AG04450 (cell line): ENCODE measurements at regions not wholly inside any gene's neighbourhood (a gene's known extent, or its start where the extent isn't known, plus 50 kb on each side); places are given as distances from the start of the nearest gene placed in this dataset.

Experiments used
- CTCF ChIA-PET: fragments of 300-600, 350-600 bp; formaldehyde crosslinking; extraction: SDS; loops from one replicate; lab custom pipeline; 2022; ENCODE audit warnings: antibody characterized with exemption, inconsistent platforms; lab: Charles Lee
- POLR2A ChIA-PET: fragments of 350-600 bp; formaldehyde crosslinking; extraction: SDS; loops from one replicate; lab custom pipeline; 2021; ENCODE audit warnings: antibody characterized with exemption, inconsistent platforms; lab: Yijun Ruan, JAX
- DNase-seq: peaks from one replicate; pipeline ENCODE4 v3.0.0-alpha.2; 2011; ENCODE audit warnings: low read depth, low spot score
- H3K27ac ChIP-seq: one replicate; pipeline ENCODE4 v1.5.1; 2012; ENCODE audit warnings: low read depth, low read length, control low read depth
- H3K27me3 ChIP-seq: one replicate; pipeline ENCODE4 v1.6.0; 2012; ENCODE audit warnings: low read length; ENCODE audit not compliant: control insufficient read depth, insufficient read depth
- H3K4me3 ChIP-seq: 2 replicates; pipeline ENCODE4 v1.5.1; 2011; ENCODE audit warnings: mild to moderate bottlenecking, low read depth, low read length, control low read depth
- H3K9me3 ChIP-seq: 2 replicates; pipeline ENCODE4 v1.5.1; 2012; ENCODE audit warnings: low read length; ENCODE audit not compliant: control insufficient read depth, insufficient read depth
- CTCF ChIP-seq: IDR thresholded peaks from 2 replicates; pipeline ENCODE4 v1.5.1; 2011; ENCODE audit warnings: low read depth, low read length, control low read depth, inconsistent platforms

- ChIA-PET CTCF (no interaction called here), POLR2A (no interaction called here)
- DNase-seq: no peak
- no peak overlapping the region for H3K4me3 ChIP-seq
- peaks cover 4% of the 10 kb centered on the region; the same call in 1 of the 2 replicates for H3K9me3 ChIP-seq
- TF ChIP-seq CTCF: no peak
- H3K27ac ChIP-seq: no peak overlapping the region
- no peaks in the 10 kb centered on the region for H3K27me3 ChIP-seq
Observed at GRCh38 chr16:8519179-8519578, 71.1 kb downstream of the TMEM114 start.

GRCh38 chr16:8517280-8517679 is 73.0 kb downstream of the TMEM114 start:
- no peak overlapping the region for H3K27ac ChIP-seq
- ChIA-PET CTCF (no interaction called here), POLR2A (no interaction called here)
- TF ChIP-seq CTCF: no peak
- H3K9me3 ChIP-seq: peaks cover 4% of the 10 kb centered on the region; the same call in 1 of the 2 replicates
- no peak for DNase-seq
- no peaks in the 10 kb centered on the region for H3K27me3 ChIP-seq
- H3K4me3 ChIP-seq: no peak overlapping the region

GRCh38 chr16:8516471-8516870 is 73.8 kb downstream of the TMEM114 start:
- POLR2A ChIA-PET: no interaction called here
- DNase-seq: no peak
- H3K4me3 ChIP-seq: no peak overlapping the region
- no peak for TF ChIP-seq CTCF
- H3K27me3 ChIP-seq: no peaks in the 10 kb centered on the region
- CTCF ChIA-PET: no interaction called here
- no peak overlapping the region for H3K27ac ChIP-seq
- H3K9me3 ChIP-seq: peaks cover 4% of the 10 kb centered on the region; the same call in 1 of the 2 replicates

- ChIA-PET POLR2A (no interaction called here), CTCF (no interaction called here)
- H3K27ac ChIP-seq: no peak overlapping the region
- H3K27me3 ChIP-seq: no peaks in the 10 kb centered on the region
- H3K4me3 ChIP-seq: no peak overlapping the region
- DNase-seq: no peak
- peaks cover 7% of the 10 kb centered on the region for H3K9me3 ChIP-seq
- TF ChIP-seq CTCF: no peak
Observed at GRCh38 chr16:8512941-8513624, 77.2 kb downstream of the TMEM114 start.

- H3K9me3 ChIP-seq: peaks cover 7% of the 10 kb centered on the region
- ChIA-PET CTCF (no interaction called here), POLR2A (no interaction called here)
- TF ChIP-seq CTCF: no peak
- H3K4me3 ChIP-seq: no peak overlapping the region
- no peak for DNase-seq
- H3K27me3 ChIP-seq: no peaks in the 10 kb centered on the region
- no peak overlapping the region for H3K27ac ChIP-seq
Observed at GRCh38 chr16:8511464-8511863, 78.8 kb downstream of the TMEM114 start.
